ENCODE measurements at regions not wholly inside any gene's neighbourhood (a gene's known extent, or its start where the extent isn't known, plus 50 kb on each side); places are given as distances from the start of the nearest gene placed in this dataset.

DNA sequence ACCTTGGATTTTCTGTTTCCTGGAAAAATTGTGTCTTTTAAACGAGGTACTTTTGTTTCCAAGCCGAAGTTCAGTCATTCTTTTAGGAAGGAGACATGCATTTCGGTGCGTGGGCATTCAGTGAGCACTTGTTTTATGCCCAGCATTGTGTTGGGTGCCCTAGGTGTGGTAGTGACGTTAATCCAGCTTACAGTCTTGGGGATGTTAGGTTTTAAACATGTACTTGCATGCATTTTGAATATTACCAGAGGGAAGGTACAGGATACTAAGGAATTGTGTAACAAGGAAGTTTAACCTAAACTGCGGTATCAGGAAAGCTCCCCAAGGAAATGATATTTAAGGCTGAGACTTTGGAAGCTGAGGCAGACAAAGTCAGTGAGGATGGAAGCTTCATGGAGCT lies 66.3 kb downstream of the ARHGAP35 start:
- H3K36me3 Mint-ChIP-seq (ENCODE audit: low read depth), result peaks cover 11% of the 10 kb centered on the region
- no peak for DNase-seq (ENCODE audit: low spot score)
- H3K27me3 Mint-ChIP-seq (ENCODE audit: low read depth), result no peaks in the 10 kb centered on the region
- H3K4me3 Mint-ChIP-seq (ENCODE audit: low read depth), result no peak overlapping the region
- intact Hi-C loops (cut with micrococcal nuclease), result no loop called here
- H3K27ac Mint-ChIP-seq, result no peak overlapping the region
- H3K4me1 Mint-ChIP-seq (ENCODE audit: low read depth), result peaks cover 31% of the 10 kb centered on the region
- H3K9me3 Mint-ChIP-seq, result no peaks in the 10 kb centered on the region

GRCh38 chr19:46927893-46928292 lies 67.1 kb downstream of the ARHGAP35 start:
- Mint-ChIP-seq H3K4me1 (ENCODE audit: low read depth) (peaks cover 31% of the 10 kb centered on the region), H3K9me3 (no peaks in the 10 kb centered on the region), H3K27me3 (ENCODE audit: low read depth) (no peaks in the 10 kb centered on the region), H3K4me3 (ENCODE audit: low read depth) (no peak overlapping the region), H3K36me3 (ENCODE audit: low read depth) (peaks cover 4% of the 10 kb centered on the region), H3K27ac (no peak overlapping the region)
- intact Hi-C loops (cut with micrococcal nuclease), result no loop called here
- DNase-seq (ENCODE audit: low spot score), result no peak

GRCh38 chr19:46928951-46929350 lies 68.2 kb downstream of the ARHGAP35 start:
- no peak for DNase-seq (ENCODE audit: low spot score)
- no peaks in the 10 kb centered on the region for H3K27me3 Mint-ChIP-seq (ENCODE audit: low read depth)
- peaks cover 4% of the 10 kb centered on the region for H3K36me3 Mint-ChIP-seq (ENCODE audit: low read depth)
- intact Hi-C loops (cut with micrococcal nuclease), result no loop called here
- H3K27ac Mint-ChIP-seq, result no peak overlapping the region
- peaks cover 36% of the 10 kb centered on the region for H3K4me1 Mint-ChIP-seq (ENCODE audit: low read depth)
- no peaks in the 10 kb centered on the region for H3K9me3 Mint-ChIP-seq
- no peak overlapping the region for H3K4me3 Mint-ChIP-seq (ENCODE audit: low read depth)

- intact Hi-C loops (cut with micrococcal nuclease), result no loop called here
- H3K4me1 Mint-ChIP-seq (ENCODE audit: low read depth), result peaks cover 38% of the 10 kb centered on the region
- no peak for DNase-seq (ENCODE audit: low spot score)
- H3K27ac Mint-ChIP-seq, result no peak overlapping the region
- H3K36me3 Mint-ChIP-seq (ENCODE audit: low read depth), result no peaks in the 10 kb centered on the region
- no peak overlapping the region for H3K4me3 Mint-ChIP-seq (ENCODE audit: low read depth)
- no peaks in the 10 kb centered on the region for H3K27me3 Mint-ChIP-seq (ENCODE audit: low read depth)
- H3K9me3 Mint-ChIP-seq, result no peaks in the 10 kb centered on the region
These were observed 70.4 kb downstream of the ARHGAP35 start for GRCh38 chr19:46931202-46931601.

GRCh38 chr19:46932346-46932745 lies 71.5 kb downstream of the ARHGAP35 start:
- DNase-seq (ENCODE audit: low spot score), result no peak
- Mint-ChIP-seq H3K27ac (no peak overlapping the region), H3K4me1 (ENCODE audit: low read depth) (peaks cover 42% of the 10 kb centered on the region), H3K27me3 (ENCODE audit: low read depth) (no peaks in the 10 kb centered on the region), H3K36me3 (ENCODE audit: low read depth) (peaks cover 4% of the 10 kb centered on the region), H3K4me3 (ENCODE audit: low read depth) (no peak overlapping the region), H3K9me3 (no peaks in the 10 kb centered on the region)
- intact Hi-C loops (cut with micrococcal nuclease), result no loop called here

GRCh38 chr19:46935066-46935663 lies 74.4 kb downstream of the ARHGAP35 start:
- intact Hi-C loops (cut with micrococcal nuclease), result loop anchor here (2.0 kb wide), 1 partner anchor 20 kb away; no protein-coding TSS in a partner anchor
- Mint-ChIP-seq H3K4me1 (ENCODE audit: low read depth) (peaks cover 40% of the 10 kb centered on the region), H3K27ac (peak overlapping the region; percentile 52), H3K4me3 (ENCODE audit: low read depth) (peak overlapping the region; percentile 47), H3K9me3 (no peaks in the 10 kb centered on the region), H3K36me3 (ENCODE audit: low read depth) (peaks cover 18% of the 10 kb centered on the region), H3K27me3 (ENCODE audit: low read depth) (no peaks in the 10 kb centered on the region)
- no peak for DNase-seq (ENCODE audit: low spot score)

GRCh38 chr19:46943150-46943946 lies 76.3 kb upstream of the NPAS1 start:
- intact Hi-C loops (cut with micrococcal nuclease), result no loop called here
- H3K4me1 Mint-ChIP-seq (ENCODE audit: low read depth), result peaks cover 6% of the 10 kb centered on the region
- H3K27ac Mint-ChIP-seq, result no peak overlapping the region
- peaks cover 27% of the 10 kb centered on the region for H3K36me3 Mint-ChIP-seq (ENCODE audit: low read depth)
- DNase-seq (ENCODE audit: low spot score), result no peak
- H3K27me3 Mint-ChIP-seq (ENCODE audit: low read depth), result no peaks in the 10 kb centered on the region
- H3K4me3 Mint-ChIP-seq (ENCODE audit: low read depth), result no peak overlapping the region
- no peaks in the 10 kb centered on the region for H3K9me3 Mint-ChIP-seq

GRCh38 chr19:46944123-46944748 lies 75.4 kb upstream of the NPAS1 start:
- peaks cover 27% of the 10 kb centered on the region for H3K36me3 Mint-ChIP-seq (ENCODE audit: low read depth)
- H3K4me1 Mint-ChIP-seq (ENCODE audit: low read depth), result peaks cover 6% of the 10 kb centered on the region
- no peak for DNase-seq (ENCODE audit: low spot score)
- no peaks in the 10 kb centered on the region for H3K27me3 Mint-ChIP-seq (ENCODE audit: low read depth)
- no peaks in the 10 kb centered on the region for H3K9me3 Mint-ChIP-seq
- no peak overlapping the region for H3K4me3 Mint-ChIP-seq (ENCODE audit: low read depth)
- intact Hi-C loops (cut with micrococcal nuclease), result no loop called here
- H3K27ac Mint-ChIP-seq, result no peak overlapping the region

- DNase-seq (ENCODE audit: low spot score), result no peak
- no peak overlapping the region for H3K4me3 Mint-ChIP-seq (ENCODE audit: low read depth)
- no peak overlapping the region for H3K27ac Mint-ChIP-seq
- no peaks in the 10 kb centered on the region for H3K9me3 Mint-ChIP-seq
- no peaks in the 10 kb centered on the region for H3K27me3 Mint-ChIP-seq (ENCODE audit: low read depth)
- intact Hi-C loops (cut with micrococcal nuclease), result no loop called here
- peaks cover 13% of the 10 kb centered on the region for H3K4me1 Mint-ChIP-seq (ENCODE audit: low read depth)
- H3K36me3 Mint-ChIP-seq (ENCODE audit: low read depth), result peaks cover 26% of the 10 kb centered on the region
These were observed 74.6 kb upstream of the NPAS1 start for GRCh38 chr19:46944918-46945628.

GRCh38 chr19:46945694-46946489 lies 73.7 kb upstream of the NPAS1 start:
- no peak for DNase-seq (ENCODE audit: low spot score)
- peaks cover 26% of the 10 kb centered on the region for H3K36me3 Mint-ChIP-seq (ENCODE audit: low read depth)
- no peaks in the 10 kb centered on the region for H3K27me3 Mint-ChIP-seq (ENCODE audit: low read depth)
- no peak overlapping the region for H3K27ac Mint-ChIP-seq
- peaks cover 22% of the 10 kb centered on the region for H3K4me1 Mint-ChIP-seq (ENCODE audit: low read depth)
- no peaks in the 10 kb centered on the region for H3K9me3 Mint-ChIP-seq
- intact Hi-C loops (cut with micrococcal nuclease), result no loop called here
- no peak overlapping the region for H3K4me3 Mint-ChIP-seq (ENCODE audit: low read depth)

DNA sequence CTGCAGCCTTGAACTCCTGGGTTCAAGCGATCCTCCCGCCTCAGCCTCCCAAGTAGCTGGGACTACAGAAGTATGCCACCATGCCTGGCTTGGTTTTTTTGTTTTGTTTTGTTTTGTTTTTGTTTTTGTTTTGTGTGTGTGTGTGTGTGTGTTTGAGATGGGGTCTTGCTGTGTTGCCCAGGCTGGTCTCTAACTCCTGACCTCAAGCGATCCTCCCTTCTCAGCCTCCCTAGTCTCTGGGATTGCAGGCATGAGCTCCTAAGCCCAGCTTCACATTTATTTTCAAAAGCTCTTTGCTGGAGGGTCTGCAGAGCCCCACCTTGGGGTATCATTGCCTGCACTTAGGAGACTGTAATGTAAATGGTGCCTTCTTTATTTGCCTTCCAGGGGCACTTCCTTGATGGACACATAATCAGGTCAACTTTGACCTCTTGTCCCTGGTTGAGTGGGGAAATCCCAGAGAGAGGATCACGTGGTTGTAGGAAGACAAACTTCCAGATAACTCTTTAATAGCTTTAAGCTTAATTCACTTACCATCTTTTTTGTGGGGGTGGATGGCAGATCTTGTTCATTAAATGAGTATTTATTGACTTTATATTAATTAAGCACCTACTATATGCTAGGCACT lies 72.9 kb upstream of the NPAS1 start:
- Mint-ChIP-seq H3K36me3 (ENCODE audit: low read depth) (peaks cover 30% of the 10 kb centered on the region), H3K9me3 (no peaks in the 10 kb centered on the region), H3K4me1 (ENCODE audit: low read depth) (peaks cover 30% of the 10 kb centered on the region), H3K4me3 (ENCODE audit: low read depth) (no peak overlapping the region), H3K27me3 (ENCODE audit: low read depth) (no peaks in the 10 kb centered on the region), H3K27ac (no peak overlapping the region)
- intact Hi-C loops (cut with micrococcal nuclease), result no loop called here
- DNase-seq (ENCODE audit: low spot score), result no peak

DNA sequence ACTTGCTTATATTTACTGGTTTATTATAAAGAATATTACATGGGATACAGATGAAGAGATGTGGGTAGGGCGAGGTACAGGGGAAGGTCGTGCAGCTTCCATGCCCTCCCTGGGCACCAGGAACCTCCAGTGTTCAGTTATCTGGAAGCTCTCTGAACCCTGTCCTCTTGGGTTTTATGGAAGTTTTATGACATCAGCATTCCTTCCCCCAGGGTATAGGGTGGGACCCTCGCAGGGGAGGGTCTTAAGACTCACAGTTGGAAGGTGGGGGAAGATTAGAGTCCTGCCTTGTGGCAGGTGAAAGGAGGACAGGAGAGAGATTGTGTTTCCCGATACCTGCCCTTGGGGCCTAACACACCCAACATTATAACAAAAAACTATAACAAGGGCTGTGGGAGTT lies 71.8 kb upstream of the NPAS1 start:
- no peaks in the 10 kb centered on the region for H3K9me3 Mint-ChIP-seq
- DNase-seq (ENCODE audit: low spot score), result no peak
- intact Hi-C loops (cut with micrococcal nuclease), result no loop called here
- H3K27me3 Mint-ChIP-seq (ENCODE audit: low read depth), result no peaks in the 10 kb centered on the region
- H3K4me3 Mint-ChIP-seq (ENCODE audit: low read depth), result no peak overlapping the region
- H3K4me1 Mint-ChIP-seq (ENCODE audit: low read depth), result peaks cover 36% of the 10 kb centered on the region
- H3K36me3 Mint-ChIP-seq (ENCODE audit: low read depth), result peaks cover 29% of the 10 kb centered on the region
- H3K27ac Mint-ChIP-seq, result no peak overlapping the region

All from activated T-helper 2 cell treated with anti-CD3 and anti-CD28 coated beads, Interferon-gamma antibody, Interleukin-2, Interleukin-4, amounts not matched to agents 10 μg/mL and 5 μg/mL and 100 μg/mL, durations not matched to agents 14 hours and 24 hours and 36 hours (primary cell).